Stimulated activated CD8-positive, alpha-beta memory T cell treated with anti-CD3 and anti-CD28 coated beads, Interleukin-7, amount 100 ng/mL, for 4 hours (primary cell): ENCODE measurements at regions not wholly inside any gene's neighbourhood (a gene's known extent, or its start where the extent isn't known, plus 50 kb on each side); places are given as distances from the start of the nearest gene placed in this dataset.
"Not testable (repeated sequence)": the region's sequence is repeated elsewhere in the genome, so short reads cannot be mapped to it uniquely, and the experiment has no call there.

Experiments
- DNase-seq, 2 donors: peaks; one replicate each; pipeline ENCODE4 v3.0.0-alpha.2; 2020; ENCODE audit warnings: low read depth in 2 of 2

- DNase-seq = no peak
These were observed 514.2 kb downstream of the SOX6 start for GRCh38 chr11:15841931-15842740.

DNA sequence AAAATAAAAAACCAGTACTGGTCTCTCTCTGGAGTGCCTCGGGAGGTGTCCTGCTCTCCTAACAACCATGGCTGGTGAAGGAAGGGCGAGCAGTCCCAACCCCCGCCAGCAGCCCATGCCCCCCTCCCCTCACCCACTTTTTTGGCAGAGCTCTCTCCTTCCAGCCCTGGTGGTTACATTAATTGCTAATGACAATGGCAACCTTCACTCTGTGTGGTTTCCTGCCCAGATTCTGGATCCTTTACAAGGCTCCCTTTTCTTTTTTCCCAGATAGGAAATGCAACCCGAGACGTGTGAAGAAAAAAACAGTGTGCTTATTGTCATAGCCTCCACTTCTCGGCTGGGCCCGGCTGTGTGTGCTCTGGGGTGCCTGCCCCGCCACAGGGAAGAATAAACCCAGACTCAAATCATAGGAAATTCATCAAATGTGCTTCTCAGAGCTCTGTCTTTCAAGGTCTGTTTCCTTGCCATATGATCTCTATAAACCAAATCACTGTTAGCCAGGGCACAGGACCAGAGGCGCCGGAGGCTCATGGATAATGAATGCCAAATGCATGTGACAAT is 513.0 kb downstream of the SOX6 start:
- DNase-seq = no peak

DNA sequence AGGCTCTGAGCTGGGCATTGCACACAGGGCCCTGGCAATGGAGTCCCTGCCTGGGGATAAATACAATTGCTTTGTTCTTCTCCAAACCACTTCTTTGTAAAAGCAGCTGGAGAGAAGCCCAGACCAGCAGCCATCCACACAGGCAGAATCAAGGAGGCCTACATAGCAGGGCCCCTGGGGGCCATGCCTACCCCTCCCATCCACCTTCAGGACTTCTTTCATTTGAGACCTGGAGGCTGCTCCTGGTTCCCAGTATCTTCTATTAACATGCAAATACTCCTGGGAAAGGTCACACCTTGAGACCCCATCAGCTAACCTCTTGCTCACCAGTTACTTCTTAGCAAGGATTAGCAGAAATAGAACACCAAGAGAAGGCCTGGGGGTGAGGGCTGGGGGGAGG is 511.1 kb downstream of the SOX6 start:
- DNase-seq = no peak

DNA sequence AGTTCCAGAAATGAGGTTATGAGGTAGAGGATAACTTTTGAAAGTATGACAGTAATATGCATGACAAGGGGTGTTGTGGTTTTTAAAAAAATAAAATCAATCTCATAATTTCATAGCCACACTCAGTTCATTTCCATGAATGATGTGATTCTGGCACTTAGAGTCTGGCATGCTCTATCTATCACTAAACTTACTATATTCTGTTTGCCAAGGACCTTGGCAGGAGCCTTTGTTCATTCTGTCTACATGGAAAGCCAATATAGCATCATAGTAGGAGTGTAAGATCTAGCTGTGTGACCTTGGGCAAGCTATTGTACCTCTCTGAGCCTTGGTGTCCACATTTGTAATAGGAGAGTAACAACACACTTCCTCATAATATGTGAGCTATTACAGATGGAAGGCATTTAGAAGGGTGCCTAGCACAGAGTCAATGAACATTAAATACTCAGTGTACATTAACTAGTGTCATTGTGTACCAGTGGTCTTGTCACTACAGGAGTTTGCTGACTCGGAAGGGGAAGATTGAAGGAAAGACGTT is 507.6 kb downstream of the SOX6 start:
- DNase-seq = no peak

- no peak for DNase-seq
These were observed 507.1 kb downstream of the SOX6 start for GRCh38 chr11:15849257-15849656.

DNA sequence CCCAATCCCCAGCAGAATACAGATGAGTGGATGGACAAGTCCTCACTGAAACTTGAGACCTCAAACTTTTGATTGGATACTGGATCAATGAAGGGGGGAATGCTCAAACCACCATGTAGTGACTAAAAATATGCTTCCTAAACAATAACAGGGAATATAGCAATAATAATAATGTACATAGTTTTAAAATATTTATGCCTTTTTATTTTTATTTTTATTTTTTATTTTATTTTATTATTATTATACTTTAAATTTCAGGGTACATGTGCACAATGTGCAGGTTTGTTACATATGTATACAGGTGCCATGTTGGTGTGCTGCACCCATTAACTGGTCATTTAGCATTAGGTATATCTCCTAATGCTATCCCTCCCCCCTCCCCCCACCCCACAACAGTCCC is 506.0 kb downstream of the SOX6 start:
- DNase-seq = not testable (repeated sequence)

GRCh38 chr11:15851051-15851498 is 505.3 kb downstream of the SOX6 start:
- DNase-seq = no peak

DNA sequence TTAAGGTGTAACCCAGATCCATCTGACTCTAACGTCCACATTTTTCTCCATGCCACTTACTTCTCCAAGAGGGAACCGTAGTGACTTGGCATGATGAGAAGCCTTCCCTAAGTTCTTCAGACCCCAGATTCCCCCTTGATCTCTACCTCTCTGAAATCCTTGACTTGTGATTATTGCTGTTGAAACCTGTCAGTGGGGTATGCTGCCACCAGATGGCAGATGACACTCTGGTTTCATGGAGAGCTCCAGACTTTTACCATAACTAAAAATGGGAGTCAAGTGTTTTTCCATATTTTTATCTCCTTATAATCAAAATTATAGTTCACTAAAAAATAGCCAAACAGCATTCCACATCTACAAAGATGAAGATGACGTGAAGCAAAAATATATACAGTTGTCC is 504.2 kb downstream of the SOX6 start:
- DNase-seq = no peak

GRCh38 chr11:15854245-15854644 is 502.1 kb downstream of the SOX6 start:
- DNase-seq = no peak

- no peak for DNase-seq
These were observed 497.5 kb downstream of the SOX6 start for GRCh38 chr11:15858881-15859280.

GRCh38 chr11:15859411-15859810 is 496.9 kb downstream of the SOX6 start:
- no peak for DNase-seq

GRCh38 chr11:15861256-15861655 is 495.1 kb downstream of the SOX6 start:
- DNase-seq = no peak

- no peak for DNase-seq
These were observed 492.9 kb downstream of the SOX6 start for GRCh38 chr11:15863411-15863810.

- no peak for DNase-seq
These were observed 492.1 kb downstream of the SOX6 start for GRCh38 chr11:15864026-15864805.

GRCh38 chr11:15865212-15865987 is 490.9 kb downstream of the SOX6 start:
- no peak for DNase-seq

- DNase-seq = no peak
These were observed 488.5 kb downstream of the SOX6 start for GRCh38 chr11:15867871-15868270.

- DNase-seq = no peak
These were observed 485.4 kb downstream of the SOX6 start for GRCh38 chr11:15870911-15871310.

DNA sequence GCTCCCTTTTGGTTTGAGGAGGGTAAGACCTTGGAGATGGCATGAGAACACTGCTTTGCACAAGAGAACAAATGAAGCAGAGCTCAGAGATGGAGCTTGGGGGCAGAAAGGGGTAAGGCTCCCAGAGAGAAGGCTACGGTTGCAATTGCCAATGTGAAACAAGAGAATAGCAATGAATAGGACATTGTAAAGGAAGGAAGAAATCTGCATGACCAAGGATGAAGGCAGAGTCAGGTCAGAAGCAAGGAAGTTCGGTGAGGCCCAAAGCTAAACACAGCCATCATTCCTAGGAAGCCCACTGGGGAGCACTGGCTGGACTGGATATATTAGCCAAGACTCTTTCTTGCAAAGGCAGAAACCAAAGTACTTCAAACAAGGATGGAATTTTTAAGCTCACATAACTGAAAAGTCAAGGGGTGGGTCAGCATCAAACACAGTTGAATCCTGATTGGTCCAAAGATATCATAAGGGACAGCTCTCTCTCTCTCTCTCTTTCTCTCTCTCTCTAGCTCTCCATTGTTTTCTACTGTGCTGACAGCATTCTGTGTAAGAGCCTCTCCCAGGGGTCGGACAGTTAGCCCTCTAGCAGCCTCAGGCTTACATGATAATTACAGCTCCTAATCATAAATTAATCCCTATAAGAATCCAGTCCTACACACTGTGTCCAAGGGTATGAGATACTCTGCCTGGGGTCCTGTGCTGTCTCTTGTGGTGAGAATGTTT is 484.3 kb downstream of the SOX6 start:
- no peak for DNase-seq

DNA sequence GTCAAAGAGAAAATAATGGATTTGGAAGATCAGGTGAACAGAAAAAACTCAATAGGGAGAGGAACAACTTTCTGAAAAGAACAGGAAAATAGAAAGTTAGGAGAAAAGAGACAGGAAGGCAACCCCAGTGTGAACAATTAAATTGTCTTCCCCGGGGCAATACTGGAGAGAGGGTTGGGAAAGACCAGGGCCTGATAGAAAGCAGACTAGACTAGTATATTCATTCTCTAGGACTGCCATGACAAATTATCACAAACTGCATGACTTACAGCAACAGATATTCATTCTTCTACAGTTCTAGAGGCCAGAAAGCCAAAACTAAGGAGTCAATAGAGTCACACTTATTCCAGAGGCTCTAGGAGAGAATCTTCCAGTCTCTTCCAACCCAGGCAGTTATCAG is 482.8 kb downstream of the SOX6 start:
- DNase-seq = no peak

DNA sequence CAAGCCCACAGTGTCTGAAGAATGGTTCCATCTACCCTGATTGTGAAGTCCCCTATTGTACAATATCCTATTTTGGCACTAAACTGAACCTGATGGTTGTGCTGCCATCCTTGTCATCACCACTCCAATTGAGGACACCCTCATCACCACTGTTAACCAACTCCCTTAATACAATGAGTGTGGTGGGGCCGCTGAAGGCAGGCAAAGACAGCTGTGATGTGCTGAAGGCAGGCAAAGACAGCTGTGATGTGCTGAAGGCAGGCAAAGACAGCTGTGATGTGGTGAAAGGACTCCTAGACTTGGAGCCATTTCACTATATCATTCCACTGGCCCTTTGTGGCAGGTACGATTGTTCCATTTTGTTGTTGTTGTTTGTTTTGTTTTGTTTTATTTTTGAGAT is 481.6 kb downstream of the SOX6 start:
- DNase-seq = no peak

GRCh38 chr11:15875393-15875792 is 481.0 kb downstream of the SOX6 start:
- no peak for DNase-seq
